NOMO-1 treated with dmso at 0.1 percent for 144 hours (cell line): ENCODE measurements at regions not wholly inside any gene's neighbourhood (a gene's known extent, or its start where the extent isn't known, plus 50 kb on each side); places are given as distances from the start of the nearest gene placed in this dataset.

Experiments used
- DNase-seq: peaks from one replicate; lab custom pipeline; 2025; ENCODE audit not compliant: unreplicated experiment; lab: John Stamatoyannopoulos, UW

- no peak for DNase-seq
Measured at GRCh38 chr5:82349652-82350051, 71.5 kb upstream of the RPS23 start.

DNA sequence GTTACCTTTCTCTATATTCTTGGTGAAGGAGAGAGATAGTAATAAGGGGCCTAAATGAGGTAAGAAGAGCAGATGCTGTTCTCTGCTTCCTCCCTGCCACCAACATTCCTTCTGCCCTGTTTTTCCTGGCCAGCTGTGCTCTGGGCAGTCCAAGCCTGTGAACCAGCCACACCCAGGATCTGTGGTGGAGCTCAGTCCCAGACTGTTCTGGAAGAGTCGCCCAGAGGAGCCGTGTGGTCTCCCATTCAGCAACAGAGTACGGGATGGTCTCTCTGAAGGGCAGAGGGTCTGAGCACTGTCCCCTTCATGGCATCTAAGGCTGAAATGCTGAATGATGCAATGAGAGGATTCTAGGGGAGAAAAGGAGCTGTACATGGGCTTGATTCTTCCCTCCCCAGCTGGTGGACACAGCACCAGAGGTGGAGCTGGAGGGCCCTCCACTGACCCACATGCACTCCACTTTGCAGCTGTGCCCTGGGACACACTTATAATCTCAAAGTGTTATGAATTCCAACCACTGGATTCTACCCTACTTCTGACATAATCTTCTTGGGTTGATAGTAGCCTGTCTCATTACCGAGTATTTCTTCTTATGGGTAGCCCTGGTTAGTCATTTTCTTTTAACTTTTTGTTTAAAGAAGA lies 70.8 kb upstream of the RPS23 start:
- no peak for DNase-seq

GRCh38 chr5:82347201-82347865 lies 69.2 kb upstream of the RPS23 start:
- no peak for DNase-seq

GRCh38 chr5:82346399-82347165 lies 68.4 kb upstream of the RPS23 start:
- DNase-seq, result no peak

DNA sequence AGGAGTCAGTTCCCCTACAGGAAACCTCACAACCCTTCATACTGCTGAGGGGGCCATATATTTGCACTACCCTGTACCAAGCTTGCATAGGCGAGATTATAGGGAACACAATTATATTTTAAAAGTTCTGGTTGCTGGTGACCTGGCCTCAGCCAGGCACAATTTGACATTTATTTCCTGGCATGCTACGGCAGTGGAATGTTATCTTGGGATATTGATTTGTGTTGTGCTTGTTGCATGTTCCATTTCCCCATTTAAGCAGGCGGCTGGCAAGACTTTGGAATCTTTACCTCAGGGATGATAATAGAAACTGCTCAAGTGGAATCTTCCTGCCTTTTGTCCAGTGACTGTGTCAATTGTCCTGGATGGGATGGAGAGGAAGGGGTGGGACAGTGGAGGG lies 67.0 kb upstream of the RPS23 start:
- DNase-seq, result no peak

DNA sequence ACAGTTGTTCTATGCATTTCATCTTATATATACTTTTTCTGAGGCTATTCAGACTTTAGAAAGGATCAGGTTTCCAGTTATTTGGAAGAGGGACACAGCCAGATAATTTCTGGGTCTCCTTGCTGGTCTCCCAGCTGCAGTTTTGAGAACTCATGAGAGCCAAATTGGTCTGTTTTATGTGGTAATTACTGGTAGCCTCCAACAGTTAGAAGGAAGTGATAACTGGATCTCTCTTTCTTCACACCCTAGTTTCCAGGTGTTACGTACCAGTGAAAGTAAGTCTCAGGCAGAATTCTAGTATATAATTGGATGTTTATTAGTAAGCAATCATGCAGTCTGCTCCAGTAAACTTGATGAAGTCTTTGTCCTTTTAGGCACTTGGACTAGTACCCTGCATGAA lies 63.2 kb upstream of the RPS23 start:
- DNase-seq, result no peak

GRCh38 chr5:82340799-82341198 lies 62.6 kb upstream of the RPS23 start:
- no peak for DNase-seq

- DNase-seq, result no peak
Measured at GRCh38 chr5:82339792-82340191, 61.6 kb upstream of the RPS23 start.

- DNase-seq, result no peak
Measured at GRCh38 chr5:82338771-82339373, 60.7 kb upstream of the RPS23 start.

GRCh38 chr5:82336959-82337351 lies 58.8 kb upstream of the RPS23 start:
- no peak for DNase-seq

DNA sequence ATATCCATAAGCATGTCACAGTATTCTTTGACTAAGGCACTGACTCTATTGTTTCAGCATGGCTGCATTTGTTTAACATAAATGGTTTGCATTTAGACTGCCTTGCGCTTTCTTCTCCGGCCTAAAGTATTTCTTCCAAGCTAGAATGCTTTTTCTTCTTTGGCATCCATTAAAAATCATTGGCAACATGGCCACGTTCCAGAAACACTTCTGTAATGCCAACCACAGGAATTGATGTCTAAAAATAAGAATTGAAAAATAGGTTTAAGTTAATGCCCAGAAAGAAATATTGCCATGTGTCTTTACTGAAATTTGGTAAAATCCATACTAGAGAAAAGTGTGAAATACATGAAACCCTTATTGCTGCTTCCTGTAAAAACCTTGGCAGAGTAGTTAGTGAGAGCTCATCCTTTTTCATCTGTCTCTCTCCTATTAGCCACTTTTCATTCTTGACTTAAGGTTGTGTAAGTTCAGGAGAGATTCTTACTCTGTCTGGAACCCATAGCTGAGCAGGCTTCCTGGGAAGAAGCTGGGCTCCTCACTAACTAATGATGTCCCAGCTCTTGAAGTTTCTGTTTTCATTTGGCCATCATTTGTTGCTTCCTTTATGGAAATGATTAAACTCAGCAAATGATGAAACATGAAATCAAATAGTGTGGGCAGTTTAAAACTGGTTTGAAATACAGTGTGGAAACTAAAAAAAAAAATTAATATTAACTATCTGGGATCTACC lies 58.2 kb upstream of the RPS23 start:
- DNase-seq, result no peak

- DNase-seq, result no peak
Measured at GRCh38 chr5:82335806-82336205, 57.7 kb upstream of the RPS23 start.

DNA sequence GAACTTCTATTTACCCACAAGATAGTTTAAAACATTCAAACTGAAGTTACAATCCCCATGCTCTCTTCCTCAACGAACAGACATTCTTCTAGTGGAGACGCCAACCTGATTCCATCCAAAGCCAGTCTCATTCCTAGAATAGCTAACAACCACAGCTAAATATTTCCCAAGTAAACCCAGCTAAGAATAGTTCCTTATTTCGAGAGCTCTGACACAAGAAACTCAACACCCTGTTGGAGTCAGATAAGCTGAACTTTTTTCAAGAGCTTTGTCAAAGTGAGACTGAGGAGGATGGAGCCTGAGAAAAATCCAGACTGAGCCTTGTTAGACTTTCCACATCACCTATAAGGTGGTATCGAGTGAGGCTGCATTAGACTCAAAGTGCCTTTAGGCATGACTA lies 56.7 kb upstream of the RPS23 start:
- no peak for DNase-seq

- DNase-seq, result no peak
Measured at GRCh38 chr5:82334085-82334692, 56.0 kb upstream of the RPS23 start.

GRCh38 chr5:82332886-82333615 lies 54.9 kb upstream of the RPS23 start:
- no peak for DNase-seq

- no peak for DNase-seq
Measured at GRCh38 chr5:82332064-82332855, 54.1 kb upstream of the RPS23 start.

- no peak for DNase-seq
Measured at GRCh38 chr5:82331557-82331956, 53.4 kb upstream of the RPS23 start.

DNA sequence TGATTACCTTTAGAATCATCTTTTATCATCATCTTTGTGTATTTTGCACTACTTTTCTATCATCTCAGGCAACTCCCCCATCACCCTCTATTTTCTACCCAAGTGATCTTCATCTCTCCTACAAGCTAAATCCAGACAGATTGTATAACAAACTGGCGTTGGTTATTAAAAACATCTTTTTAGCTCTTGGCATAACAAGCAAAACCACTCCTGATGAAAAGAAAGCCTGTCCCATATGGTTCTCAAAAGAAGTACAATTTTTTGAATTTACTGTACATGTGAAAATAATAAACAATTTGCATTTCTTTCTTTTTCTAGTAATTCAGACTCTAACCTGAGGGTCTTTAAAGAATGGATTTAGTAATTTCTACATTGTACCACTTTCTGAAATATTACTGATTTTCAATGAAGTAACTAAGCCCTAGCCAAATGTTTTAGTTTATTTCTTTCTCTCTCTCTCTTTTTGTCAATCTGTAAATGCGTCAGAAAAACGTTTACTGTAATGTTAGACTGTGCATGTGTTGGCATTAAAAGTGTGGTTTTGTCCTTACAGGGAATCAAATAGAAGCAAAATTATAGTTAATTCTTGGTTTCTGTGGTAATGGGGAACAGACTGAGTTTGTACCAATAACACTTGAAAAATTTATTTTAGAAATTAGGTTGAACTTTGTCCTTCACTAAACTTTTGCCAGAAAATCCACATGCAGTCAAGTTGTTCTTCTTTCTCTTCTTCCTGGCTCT lies 52.5 kb upstream of the RPS23 start:
- no peak for DNase-seq

DNA sequence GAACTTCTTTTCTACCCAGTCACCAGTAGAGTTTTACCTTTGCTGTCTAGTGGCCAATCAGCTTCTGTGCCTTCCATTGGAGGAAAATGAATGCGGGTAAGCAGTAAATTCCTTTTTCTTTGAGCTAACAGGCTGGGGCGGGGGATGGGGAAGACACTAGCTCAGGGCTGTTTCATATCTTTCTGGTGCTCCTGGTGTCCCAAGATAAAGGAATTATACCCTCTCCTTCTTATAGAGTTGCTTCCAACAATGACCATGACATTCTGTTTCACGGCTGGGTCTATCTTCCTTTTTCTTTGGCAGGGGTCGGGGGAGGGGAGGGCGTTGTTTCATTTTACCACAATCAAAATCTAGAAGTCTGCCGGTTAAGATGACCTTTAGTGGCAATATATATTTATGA lies 51.2 kb upstream of the RPS23 start:
- no peak for DNase-seq
